ENCODE measurements at regions not wholly inside any gene's neighbourhood (a gene's known extent, or its start where the extent isn't known, plus 50 kb on each side); places are given as distances from the start of the nearest gene placed in this dataset.

DNA sequence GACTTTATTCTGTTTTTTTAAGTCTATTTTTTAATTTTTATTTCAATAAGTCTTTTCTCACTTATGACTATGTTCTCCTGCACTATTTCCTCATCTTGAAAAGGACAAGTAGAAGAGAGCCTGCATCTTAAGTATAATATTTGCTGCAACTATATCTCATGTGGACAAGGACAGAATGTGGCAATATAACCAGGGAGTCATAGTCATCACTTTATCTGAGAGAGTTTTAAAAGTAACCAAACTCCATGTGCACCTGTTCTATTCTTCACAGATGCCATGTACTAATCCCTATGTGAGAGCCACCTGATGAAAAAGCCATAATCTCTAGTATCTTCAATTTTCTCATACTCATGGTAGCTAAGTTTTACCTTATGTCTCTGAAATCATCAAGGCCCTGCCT lies 104.2 kb upstream of the SOX6 start:
- TF ChIP-seq SIN3A (IDR thresholded peaks at IDR 0.05; ENCODE audit: borderline replicate concordance, insufficient read depth, low read length) (no peak), REST (IDR thresholded peaks at IDR 0.05; ENCODE audit: insufficient read depth in 1 of 2, low read depth in 2 of 2, low read length in 2 of 2) (no peak), TAF1 (IDR thresholded peaks at IDR 0.05; ENCODE audit: borderline replicate concordance, insufficient read depth, low read length) (no peak), POLR2AphosphoS5 (IDR thresholded peaks at IDR 0.05; ENCODE audit: low read depth, low read length) (no peak), FOXP2 (optimal IDR thresholded peaks at IDR 0.05; ENCODE audit: borderline replicate concordance, extremely low read depth, extremely low read length, insufficient read depth) (no peak)

DNA sequence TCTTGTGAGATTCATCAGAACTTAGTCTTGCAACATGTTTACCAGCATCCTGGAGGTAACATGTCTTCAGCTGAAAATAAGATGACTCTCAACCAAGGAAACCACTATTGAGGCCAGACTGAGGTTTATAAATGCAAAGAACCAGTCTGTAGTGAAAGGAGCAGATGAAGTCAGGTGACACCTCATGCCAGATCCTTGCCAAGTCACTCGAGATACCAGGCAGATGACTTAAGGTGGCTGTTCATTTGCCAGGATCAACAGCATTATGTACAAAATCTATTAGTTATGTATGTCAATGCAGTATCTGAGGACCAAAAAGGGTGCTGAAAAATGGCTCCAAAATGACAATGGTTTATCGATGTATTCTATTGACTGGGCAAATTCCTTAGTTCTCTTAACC lies 100.0 kb upstream of the SOX6 start:
- no peak for TF ChIP-seq TAF1 (IDR thresholded peaks at IDR 0.05; ENCODE audit: borderline replicate concordance, insufficient read depth, low read length)
- TF ChIP-seq POLR2AphosphoS5 (IDR thresholded peaks at IDR 0.05; ENCODE audit: low read depth, low read length) = no peak
- TF ChIP-seq SIN3A (IDR thresholded peaks at IDR 0.05; ENCODE audit: borderline replicate concordance, insufficient read depth, low read length) = no peak
- no peak for TF ChIP-seq REST (IDR thresholded peaks at IDR 0.05; ENCODE audit: insufficient read depth in 1 of 2, low read depth in 2 of 2, low read length in 2 of 2)
- no peak for TF ChIP-seq FOXP2 (optimal IDR thresholded peaks at IDR 0.05; ENCODE audit: borderline replicate concordance, extremely low read depth, extremely low read length, insufficient read depth)

- TF ChIP-seq FOXP2 (optimal IDR thresholded peaks at IDR 0.05; ENCODE audit: borderline replicate concordance, extremely low read depth, extremely low read length, insufficient read depth) (no peak), POLR2AphosphoS5 (IDR thresholded peaks at IDR 0.05; ENCODE audit: low read depth, low read length) (no peak), SIN3A (IDR thresholded peaks at IDR 0.05; ENCODE audit: borderline replicate concordance, insufficient read depth, low read length) (no peak), TAF1 (IDR thresholded peaks at IDR 0.05; ENCODE audit: borderline replicate concordance, insufficient read depth, low read length) (no peak), REST (IDR thresholded peaks at IDR 0.05; ENCODE audit: insufficient read depth in 1 of 2, low read depth in 2 of 2, low read length in 2 of 2) (no peak)
Observed at GRCh38 chr11:16454289-16454863, 98.0 kb upstream of the SOX6 start.

DNA sequence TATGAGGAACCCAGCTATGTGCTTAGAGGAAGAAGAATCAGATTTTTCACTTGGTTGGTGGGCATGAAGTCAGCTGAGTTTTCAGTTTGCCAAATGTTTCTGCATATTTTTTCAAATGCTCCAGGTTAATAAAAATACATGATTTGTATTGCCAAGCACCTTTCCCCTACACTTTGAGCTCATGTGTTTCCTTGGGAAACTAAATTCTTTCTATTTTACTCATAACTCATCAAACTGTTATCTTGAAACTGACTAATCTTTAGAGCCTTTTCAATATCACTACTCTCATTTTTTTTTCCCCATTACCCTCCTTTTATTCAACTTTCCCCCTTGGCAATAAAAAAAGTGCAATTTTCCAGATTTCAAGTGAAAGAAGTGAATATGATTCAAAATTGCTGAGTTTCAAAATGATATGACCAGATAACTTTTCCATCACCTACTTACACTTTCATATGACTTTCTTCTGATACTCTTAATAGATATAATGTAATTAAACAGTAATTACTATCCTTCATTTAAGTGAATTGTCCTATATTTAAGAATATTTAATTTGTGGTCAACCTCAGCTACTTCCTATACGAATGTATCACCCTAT lies 91.9 kb upstream of the SOX6 start:
- no peak for TF ChIP-seq SIN3A (IDR thresholded peaks at IDR 0.05; ENCODE audit: borderline replicate concordance, insufficient read depth, low read length)

DNA sequence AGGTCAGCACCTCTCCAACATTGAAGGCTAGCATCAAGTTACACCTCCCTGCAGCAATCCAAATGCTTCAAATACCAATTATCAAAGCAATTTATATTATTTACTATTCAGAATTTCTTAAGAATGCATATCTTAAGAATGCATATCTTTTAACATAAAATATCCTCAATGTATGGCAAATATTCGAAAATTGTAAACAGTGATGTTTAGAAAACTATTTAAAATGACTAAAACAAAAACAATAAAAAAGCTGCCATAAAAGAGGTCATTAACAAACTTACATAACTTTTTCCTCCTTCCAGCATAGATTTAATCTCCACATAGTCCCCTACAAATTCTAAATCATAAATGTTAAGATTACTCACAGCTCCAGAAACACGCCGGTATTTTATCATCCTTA lies 85.1 kb upstream of the SOX6 start:
- TF ChIP-seq TAF1 (IDR thresholded peaks at IDR 0.05; ENCODE audit: borderline replicate concordance, insufficient read depth, low read length) (no peak), REST (IDR thresholded peaks at IDR 0.05; ENCODE audit: insufficient read depth in 1 of 2, low read depth in 2 of 2, low read length in 2 of 2) (no peak), FOXP2 (optimal IDR thresholded peaks at IDR 0.05; ENCODE audit: borderline replicate concordance, extremely low read depth, extremely low read length, insufficient read depth) (no peak), SIN3A (IDR thresholded peaks at IDR 0.05; ENCODE audit: borderline replicate concordance, insufficient read depth, low read length) (no peak), POLR2AphosphoS5 (IDR thresholded peaks at IDR 0.05; ENCODE audit: low read depth, low read length) (no peak)
